Body of pancreas (tissue), 4 donors: ENCODE measurements at regions not wholly inside any gene's neighbourhood (a gene's known extent, or its start where the extent isn't known, plus 50 kb on each side); places are given as distances from the start of the nearest gene placed in this dataset.

Experiments used
- POLR2A ChIP-seq, 3 donors: fragments of 450-650 bp; IDR thresholded peaks; one replicate each; pipeline ENCODE4 v1.6.1; 2016; ENCODE audit warnings: antibody characterized with exemption in 3 of 3, mild to moderate bottlenecking in 2 of 3
- TF ChIP-seq, protein P1 (sequence below), 7 experiments: fragments of 450-650 bp in 4 of 7; fragments of 200-600 bp in 3 of 7; sonication (generic) in 3 of 7; IDR thresholded peaks; one replicate each; pipeline ENCODE4 v1.5.1; 2016 to 2019; ENCODE audit warnings: antibody characterized with exemption in 7 of 7

DNA sequence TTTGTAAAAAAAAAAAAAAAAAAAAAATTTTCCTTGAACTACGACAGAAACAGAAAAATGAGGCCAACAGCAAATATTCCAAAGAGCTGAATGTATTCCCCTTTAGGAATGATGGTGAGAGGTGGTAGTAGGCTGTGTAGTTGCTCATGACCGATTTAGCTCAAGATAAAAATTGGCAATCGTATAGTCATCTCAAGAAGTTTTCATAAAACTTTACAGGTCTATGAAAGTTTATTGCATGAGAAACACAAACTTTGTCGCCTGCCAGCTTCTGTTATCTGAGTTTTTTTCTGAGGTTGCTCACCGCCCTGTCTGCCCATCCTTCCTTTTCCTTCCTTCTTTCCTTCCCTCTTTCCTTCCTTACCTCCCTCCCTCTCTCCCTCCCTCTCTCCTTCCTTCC is 605.5 kb downstream of the BCL11B start:
- no peak for TF ChIP-seq POLR2A (IDR thresholded peaks at IDR 0.05)
- TF ChIP-seq, protein P1, sequence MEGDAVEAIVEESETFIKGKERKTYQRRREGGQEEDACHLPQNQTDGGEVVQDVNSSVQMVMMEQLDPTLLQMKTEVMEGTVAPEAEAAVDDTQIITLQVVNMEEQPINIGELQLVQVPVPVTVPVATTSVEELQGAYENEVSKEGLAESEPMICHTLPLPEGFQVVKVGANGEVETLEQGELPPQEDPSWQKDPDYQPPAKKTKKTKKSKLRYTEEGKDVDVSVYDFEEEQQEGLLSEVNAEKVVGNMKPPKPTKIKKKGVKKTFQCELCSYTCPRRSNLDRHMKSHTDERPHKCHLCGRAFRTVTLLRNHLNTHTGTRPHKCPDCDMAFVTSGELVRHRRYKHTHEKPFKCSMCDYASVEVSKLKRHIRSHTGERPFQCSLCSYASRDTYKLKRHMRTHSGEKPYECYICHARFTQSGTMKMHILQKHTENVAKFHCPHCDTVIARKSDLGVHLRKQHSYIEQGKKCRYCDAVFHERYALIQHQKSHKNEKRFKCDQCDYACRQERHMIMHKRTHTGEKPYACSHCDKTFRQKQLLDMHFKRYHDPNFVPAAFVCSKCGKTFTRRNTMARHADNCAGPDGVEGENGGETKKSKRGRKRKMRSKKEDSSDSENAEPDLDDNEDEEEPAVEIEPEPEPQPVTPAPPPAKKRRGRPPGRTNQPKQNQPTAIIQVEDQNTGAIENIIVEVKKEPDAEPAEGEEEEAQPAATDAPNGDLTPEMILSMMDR (IDR thresholded peaks at IDR 0.05), result no peak
